HG02938 (cell line): ENCODE measurements at regions not wholly inside any gene's neighbourhood (a gene's known extent, or its start where the extent isn't known, plus 50 kb on each side); places are given as distances from the start of the nearest gene placed in this dataset.

ENCODE experiments used
- ATAC-seq: cut with Tn5 transposase; IDR thresholded peaks from one replicate; pipeline ENCODE4 v1.9.1; 2021; ENCODE audit warnings: mild to moderate bottlenecking, moderate library complexity; ENCODE audit not compliant: unreplicated experiment

DNA sequence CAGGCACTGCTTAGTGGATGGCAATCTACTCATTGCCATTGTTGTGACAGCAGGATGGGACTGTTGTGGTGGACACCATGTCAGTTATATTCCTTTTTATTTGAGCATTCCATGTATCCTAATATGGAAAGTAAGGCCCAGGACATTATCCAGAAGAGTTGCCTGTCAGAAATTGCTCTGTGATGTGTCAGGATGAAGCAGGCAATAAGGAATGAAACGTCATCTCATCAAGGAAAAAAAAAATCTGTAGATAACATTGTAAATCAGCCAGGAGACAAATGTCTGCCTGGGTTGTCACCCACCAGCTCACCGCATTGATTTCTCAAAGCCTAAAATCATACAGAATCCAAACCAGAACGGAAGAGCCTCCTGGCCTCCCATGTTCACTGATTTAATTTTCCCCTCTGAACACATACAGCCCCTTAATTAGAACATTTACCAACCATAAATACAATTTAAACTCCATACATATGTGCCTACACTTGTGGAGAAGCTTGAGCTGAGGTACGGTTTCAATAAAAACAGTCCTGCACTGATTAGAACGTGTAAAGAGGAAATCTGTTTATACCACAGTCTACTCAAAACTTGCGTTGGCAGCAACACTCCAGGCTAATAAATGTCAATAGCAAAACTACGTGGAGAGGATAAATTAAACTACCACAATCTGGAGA is 73.9 kb downstream of the FOXD1 start:
- ATAC-seq: no peak

GRCh38 chr5:73373814-73374510 is 74.6 kb downstream of the FOXD1 start:
- no peak for ATAC-seq

DNA sequence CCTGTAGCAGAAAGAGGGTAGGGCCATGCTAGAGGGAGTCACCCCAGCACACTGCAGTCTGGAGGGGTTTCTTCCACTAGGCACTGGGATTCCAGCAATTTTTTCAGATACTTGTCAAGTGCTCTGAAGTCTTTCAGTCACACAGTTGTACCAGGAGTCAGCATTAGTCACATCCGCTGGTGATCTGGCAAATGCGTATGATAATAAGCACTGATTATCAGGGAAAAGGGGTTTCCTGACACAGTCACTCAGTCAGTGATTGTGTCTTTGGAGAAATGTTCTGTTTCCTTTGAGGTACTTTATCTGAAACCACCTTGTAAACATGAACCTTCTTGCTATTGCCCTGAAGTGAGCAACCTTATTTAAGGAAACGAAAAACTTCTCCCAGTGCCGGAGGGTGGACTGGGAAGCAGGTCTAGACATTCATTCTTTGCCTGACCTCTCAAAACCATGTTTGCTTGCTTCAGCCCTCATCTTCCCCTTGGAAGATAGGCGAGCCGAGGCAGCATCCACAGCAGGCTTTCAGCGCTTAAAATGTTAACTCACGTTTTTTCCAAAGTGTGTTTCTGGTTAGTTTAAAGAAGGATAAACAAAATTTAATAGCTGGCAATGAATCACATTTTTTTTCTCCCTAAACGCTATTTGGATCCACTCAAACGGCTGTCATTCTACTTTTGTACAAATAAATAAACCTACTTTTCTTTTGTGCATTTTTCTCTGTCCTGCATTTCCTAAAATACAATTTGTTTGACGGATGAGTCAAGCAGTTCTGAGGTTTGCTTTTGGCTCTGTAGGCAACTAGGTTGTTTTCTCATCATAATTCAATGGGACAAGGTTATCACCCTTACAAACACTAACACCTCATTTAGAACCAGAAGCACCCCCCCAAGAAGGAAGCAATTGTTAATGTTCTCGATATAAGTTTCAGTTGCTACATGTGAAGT is 77.7 kb downstream of the FOXD1 start:
- no peak for ATAC-seq

DNA sequence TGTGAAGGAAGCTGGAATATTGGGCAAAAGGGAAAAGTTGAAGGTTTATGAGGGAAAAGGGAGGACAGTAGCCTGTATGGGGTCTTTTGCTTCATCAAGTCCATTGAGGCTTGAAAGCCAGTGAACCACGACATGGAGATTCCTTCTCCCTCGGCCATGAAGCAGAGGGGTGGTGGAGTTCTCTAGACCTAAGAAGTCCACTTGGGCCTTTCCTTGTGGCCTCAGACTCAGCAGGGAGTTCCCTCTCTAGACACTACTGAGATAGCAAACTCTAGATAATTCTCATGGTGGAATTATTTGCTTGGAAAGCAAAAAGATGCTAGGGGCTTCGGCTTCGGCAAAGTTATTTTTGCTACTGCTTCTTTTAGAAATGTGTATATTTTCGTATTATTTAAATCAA is 78.5 kb downstream of the FOXD1 start:
- ATAC-seq: no peak

GRCh38 chr5:73369278-73369677 is 79.3 kb downstream of the FOXD1 start:
- ATAC-seq: no peak

DNA sequence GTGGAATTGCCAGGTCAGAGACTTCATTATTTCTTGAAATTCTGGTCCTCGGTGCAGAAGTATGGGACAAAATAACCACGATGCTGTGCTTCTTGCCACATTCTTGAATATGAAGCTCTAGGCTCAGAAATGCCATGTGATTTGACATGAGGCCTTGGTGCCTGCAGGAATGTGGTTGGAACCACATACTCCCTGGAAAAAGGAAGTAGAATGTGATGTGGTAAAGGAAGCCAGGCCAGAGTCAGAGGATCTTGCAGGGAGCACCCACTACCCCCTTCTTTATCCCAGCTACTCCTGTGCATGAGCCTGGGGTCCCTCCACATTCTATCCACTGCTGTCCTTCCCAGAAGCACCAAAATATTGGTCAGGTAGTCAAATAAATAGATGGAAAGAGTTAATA is 80.9 kb downstream of the FOXD1 start:
- ATAC-seq: no peak

GRCh38 chr5:73365990-73366667 is 82.4 kb downstream of the FOXD1 start:
- no peak for ATAC-seq

- no peak for ATAC-seq
These were observed 83.2 kb downstream of the FOXD1 start for GRCh38 chr5:73365301-73365853.

- ATAC-seq: no peak
These were observed 84.5 kb downstream of the FOXD1 start for GRCh38 chr5:73363911-73364730.

GRCh38 chr5:73359395-73359794 is 89.2 kb downstream of the FOXD1 start:
- ATAC-seq: no peak

DNA sequence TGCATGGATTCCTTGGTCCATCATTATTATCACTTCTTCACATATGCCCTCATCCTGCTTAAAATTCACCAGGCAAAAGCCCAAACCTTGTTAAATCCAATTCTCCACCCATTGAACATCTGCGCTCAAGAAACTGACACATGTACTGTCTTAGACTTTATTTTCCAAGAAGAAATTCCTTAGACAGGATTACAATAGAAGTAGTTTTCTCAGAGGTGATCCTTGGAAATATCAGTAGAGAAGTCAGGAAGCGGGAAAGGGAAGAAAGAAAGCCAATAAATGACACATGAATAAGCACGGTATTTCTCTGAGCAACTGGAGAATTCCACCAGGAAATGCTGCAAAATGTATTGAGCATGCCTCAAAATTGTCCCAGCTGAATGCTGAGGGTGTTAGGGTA is 90.2 kb downstream of the FOXD1 start:
- ATAC-seq: no peak

- no peak for ATAC-seq
These were observed 91.0 kb downstream of the FOXD1 start for GRCh38 chr5:73357576-73357975.

DNA sequence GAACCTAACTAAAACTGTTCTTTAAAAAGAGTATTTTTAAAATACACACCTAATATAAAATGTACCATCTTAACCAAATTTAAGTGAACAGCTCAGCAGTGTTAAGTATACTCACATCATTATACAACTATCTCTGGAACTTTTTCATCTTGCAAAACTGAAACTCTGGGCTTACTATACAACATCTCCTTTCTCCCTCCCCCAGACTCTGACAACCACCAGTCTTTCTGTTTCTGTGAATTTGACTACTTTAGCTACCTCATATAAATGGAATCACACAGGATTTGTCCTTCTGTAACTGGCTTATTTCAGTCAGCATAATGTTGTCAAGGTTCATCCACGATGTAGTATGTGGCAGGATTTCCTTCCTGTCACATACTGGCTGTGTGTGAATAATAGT is 93.5 kb downstream of the FOXD1 start:
- no peak for ATAC-seq

DNA sequence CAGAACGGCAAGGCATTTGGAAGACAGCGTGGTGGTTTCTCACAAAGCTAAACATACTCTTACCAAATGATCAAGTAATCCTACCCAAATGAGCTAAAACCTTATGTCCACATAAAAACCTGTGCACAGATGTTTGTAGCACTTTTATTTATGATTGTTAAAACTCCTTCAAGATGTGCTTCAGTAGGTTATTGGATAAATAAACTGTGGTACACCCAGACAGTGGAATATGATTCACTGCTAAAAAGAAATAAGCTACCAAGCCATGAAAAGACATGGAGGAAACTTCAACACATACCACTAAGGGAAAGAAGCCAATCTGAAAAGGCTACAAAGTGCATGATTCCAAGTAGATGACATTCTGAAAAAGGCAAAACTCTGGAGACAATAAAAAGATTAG is 94.2 kb downstream of the FOXD1 start:
- ATAC-seq: no peak

DNA sequence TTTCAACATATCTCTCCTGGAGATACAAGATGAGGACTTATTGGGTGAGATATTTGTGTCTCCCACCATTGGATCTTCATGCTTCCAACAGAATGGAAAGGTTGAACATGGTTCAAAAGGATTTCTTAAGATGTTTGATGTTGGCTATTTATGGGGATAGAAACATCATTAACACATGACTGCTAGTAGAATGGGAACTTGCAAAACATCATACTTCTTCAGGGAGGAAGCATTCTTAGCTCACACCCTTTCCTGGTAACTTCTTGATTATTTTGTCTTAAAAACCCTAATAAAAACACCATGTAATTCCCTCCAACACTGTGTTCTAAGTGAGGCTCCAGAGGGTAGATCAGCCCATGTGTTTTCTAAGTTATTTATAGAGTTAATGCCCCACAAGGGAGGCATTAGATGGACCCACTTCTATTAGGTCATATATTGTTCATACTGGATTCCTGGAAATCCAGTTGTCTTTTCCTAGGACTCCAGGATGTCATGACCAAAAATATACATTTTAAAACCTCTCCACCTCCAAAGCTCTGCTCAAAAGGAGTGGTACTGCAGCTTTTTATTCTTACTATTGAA is 95.8 kb downstream of the FOXD1 start:
- ATAC-seq: no peak

- ATAC-seq: no peak
These were observed 96.3 kb downstream of the FOXD1 start for GRCh38 chr5:73352243-73352642.

DNA sequence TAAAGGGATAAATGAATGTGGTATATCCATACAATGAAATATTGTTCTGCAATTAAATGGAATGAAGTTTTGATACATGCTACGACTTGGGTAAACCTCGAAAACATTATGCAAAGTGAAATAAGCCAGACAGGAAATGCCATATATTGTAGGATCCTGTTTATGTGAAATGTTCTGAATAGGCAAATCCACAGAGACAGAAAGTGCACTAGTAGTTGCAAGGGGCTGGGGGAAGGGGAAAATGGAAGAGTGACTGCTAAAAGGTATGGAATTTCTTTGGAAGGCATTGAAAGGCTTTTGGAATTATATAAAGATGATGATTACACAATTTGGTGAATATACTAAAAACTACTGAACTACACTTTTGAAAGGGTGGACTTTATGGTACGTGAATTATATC is 97.0 kb downstream of the FOXD1 start:
- ATAC-seq: no peak

GRCh38 chr5:73346878-73347408 is 101.6 kb downstream of the FOXD1 start:
- ATAC-seq: no peak

DNA sequence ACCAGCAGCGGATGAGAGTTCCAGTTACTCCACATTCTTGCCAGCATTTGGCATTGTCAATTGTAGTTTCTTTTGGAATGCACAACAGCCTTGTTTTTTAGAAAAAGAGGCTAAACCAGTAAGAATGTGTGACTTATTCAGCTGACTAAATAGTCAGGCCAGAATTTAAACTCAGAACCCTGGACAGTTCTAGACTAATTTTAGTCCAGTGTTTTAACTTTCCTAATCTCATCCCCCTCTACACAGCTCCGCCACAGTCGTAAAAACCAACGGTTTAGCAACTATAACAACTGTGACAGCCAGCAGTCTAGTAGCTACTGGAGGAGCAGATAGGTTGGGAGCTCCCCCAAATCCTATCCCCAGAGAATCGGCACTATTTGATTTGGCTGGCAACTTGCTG is 103.7 kb downstream of the FOXD1 start:
- no peak for ATAC-seq
